Ishikawa (cell line): ENCODE measurements at regions not wholly inside any gene's neighbourhood (a gene's known extent, or its start where the extent isn't known, plus 50 kb on each side); places are given as distances from the start of the nearest gene placed in this dataset.

Source experiments
- CEBPB ChIP-seq: IDR thresholded peaks from 2 replicates; pipeline ENCODE4 v1.6.1; 2012
- NFIC ChIP-seq: IDR thresholded peaks from 2 replicates; pipeline ENCODE4 v1.6.1; 2012
- RAD21 ChIP-seq: IDR thresholded peaks from 2 replicates; pipeline ENCODE4 v1.6.1; 2012; ENCODE audit warnings: low read depth
- YY1 ChIP-seq: IDR thresholded peaks from 2 replicates; pipeline ENCODE4 v1.6.1; 2012; ENCODE audit warnings: low read depth
- TF ChIP-seq, protein P1 (sequence below): IDR thresholded peaks from 2 replicates; pipeline ENCODE4 v1.6.1; 2012
- TF ChIP-seq, protein P2 (sequence below): IDR thresholded peaks from 2 replicates; pipeline ENCODE4 v1.6.1; 2012; ENCODE audit warnings: low read depth, mild to moderate bottlenecking

DNA sequence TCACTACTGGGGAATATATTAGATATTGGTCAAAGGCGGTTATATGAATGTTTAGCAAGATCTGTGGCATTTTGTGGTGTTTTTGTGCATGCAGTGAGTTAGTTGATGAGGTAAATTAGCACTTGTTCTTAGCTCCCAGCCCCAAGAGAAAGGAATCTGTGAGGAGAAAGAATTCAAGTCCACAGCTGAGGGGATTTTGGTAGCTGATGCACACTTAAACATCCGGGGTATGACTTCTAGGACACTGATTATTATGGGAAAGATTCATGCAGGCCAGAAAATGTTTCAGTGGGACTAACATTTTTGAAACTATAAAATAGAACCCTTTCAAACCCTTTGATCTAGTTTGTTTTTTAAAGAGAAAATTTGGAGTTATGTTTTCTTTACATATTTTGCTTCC lies 118.2 kb upstream of the RPS23 start:
- TF ChIP-seq CEBPB (no peak), NFIC (no peak), RAD21 (no peak), YY1 (no peak)
- TF ChIP-seq, protein P1, sequence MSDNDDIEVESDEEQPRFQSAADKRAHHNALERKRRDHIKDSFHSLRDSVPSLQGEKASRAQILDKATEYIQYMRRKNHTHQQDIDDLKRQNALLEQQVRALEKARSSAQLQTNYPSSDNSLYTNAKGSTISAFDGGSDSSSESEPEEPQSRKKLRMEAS = no peak
- TF ChIP-seq, protein P2, sequence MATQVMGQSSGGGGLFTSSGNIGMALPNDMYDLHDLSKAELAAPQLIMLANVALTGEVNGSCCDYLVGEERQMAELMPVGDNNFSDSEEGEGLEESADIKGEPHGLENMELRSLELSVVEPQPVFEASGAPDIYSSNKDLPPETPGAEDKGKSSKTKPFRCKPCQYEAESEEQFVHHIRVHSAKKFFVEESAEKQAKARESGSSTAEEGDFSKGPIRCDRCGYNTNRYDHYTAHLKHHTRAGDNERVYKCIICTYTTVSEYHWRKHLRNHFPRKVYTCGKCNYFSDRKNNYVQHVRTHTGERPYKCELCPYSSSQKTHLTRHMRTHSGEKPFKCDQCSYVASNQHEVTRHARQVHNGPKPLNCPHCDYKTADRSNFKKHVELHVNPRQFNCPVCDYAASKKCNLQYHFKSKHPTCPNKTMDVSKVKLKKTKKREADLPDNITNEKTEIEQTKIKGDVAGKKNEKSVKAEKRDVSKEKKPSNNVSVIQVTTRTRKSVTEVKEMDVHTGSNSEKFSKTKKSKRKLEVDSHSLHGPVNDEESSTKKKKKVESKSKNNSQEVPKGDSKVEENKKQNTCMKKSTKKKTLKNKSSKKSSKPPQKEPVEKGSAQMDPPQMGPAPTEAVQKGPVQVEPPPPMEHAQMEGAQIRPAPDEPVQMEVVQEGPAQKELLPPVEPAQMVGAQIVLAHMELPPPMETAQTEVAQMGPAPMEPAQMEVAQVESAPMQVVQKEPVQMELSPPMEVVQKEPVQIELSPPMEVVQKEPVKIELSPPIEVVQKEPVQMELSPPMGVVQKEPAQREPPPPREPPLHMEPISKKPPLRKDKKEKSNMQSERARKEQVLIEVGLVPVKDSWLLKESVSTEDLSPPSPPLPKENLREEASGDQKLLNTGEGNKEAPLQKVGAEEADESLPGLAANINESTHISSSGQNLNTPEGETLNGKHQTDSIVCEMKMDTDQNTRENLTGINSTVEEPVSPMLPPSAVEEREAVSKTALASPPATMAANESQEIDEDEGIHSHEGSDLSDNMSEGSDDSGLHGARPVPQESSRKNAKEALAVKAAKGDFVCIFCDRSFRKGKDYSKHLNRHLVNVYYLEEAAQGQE = no peak
